ENCODE measurements at regions not wholly inside any gene's neighbourhood (a gene's known extent, or its start where the extent isn't known, plus 50 kb on each side); places are given as distances from the start of the nearest gene placed in this dataset.
"Not testable (repeated sequence)": the region's sequence is repeated elsewhere in the genome, so short reads cannot be mapped to it uniquely, and the experiment has no call there.

DNA sequence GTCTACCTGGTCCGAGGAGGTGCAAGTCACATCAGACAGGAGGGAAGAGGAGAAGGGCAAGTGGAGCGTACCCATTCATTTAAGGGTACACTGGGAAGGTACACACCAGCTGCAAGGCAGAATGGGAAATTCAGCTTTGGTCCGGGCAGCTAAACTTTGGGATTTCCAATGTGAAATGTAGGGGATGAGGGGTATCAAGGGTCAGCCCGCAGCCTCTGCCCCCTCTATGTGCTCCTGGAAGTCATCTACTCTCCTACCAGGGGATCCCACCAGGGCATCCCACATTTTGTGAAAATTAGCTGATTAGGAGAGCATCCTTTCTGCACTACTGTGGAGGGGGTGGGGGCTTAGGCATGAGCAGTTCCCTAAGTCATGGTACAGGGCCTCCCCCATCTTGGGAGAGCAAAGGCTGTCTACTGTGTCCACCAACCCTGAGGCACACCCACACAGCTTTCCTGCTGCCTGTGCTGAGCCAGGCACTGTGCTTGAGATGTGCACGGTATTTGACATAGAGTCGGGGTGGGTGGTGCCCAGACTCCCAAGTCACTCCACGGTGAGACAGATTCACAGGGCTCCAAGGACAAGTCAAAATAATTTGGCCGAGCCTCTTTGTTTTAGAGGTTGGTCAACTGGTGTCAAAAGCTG, 189.1 kb upstream of the SULF2 start:
- Histone ChIP-seq H3K27me3 (ENCODE audit: insufficient read depth in 3 of 3, low read length in 2 of 3) (peaks cover 0 to 12% (median 3%) of the 10 kb centered on the region in 3 donors), H3K27ac (no peak overlapping the region), H3K9me3 (no peaks in the 10 kb centered on the region), H3K4me1 (no peaks in the 10 kb centered on the region), H3K4me3 (no peak overlapping the region), H3K36me3 (ENCODE audit: insufficient read depth in 1 of 2, low read depth in 1 of 2) (no peaks in the 10 kb centered on the region)
- intact Hi-C loops (cut with DNase I), result no loop called here
- ATAC-seq (no peak), DNase-seq (no peak)
- no peak for TF ChIP-seq CTCF (IDR thresholded peaks at IDR 0.05)
- WGBS, 3 donors, result 69 to 75% (median 74%) methylated on average over 8 of the region's 8 CpGs

GRCh38 chr20:47973519-47974233, 188.4 kb upstream of the SULF2 start:
- H3K36me3 ChIP-seq (ENCODE audit: insufficient read depth in 1 of 2, low read depth in 1 of 2), result no peaks in the 10 kb centered on the region
- H3K27ac ChIP-seq, result no peak overlapping the region
- H3K4me1 ChIP-seq, result no peaks in the 10 kb centered on the region
- ATAC-seq (peak; percentile 9 to 63 (median 58)), DNase-seq (peak in 1 of 2 donors; percentile 45)
- intact Hi-C loops (cut with DNase I), result no loop called here
- H3K27me3 ChIP-seq (ENCODE audit: insufficient read depth in 3 of 3, low read length in 2 of 3), result peaks cover 0 to 7% (median 3%) of the 10 kb centered on the region in 3 donors
- H3K9me3 ChIP-seq, result no peaks in the 10 kb centered on the region
- TF ChIP-seq CTCF (IDR thresholded peaks at IDR 0.05), result no peak
- 51 to 58% (median 54%) methylated on average over 26 of the region's 26 CpGs for WGBS, 3 donors
- no peak overlapping the region for H3K4me3 ChIP-seq

DNA sequence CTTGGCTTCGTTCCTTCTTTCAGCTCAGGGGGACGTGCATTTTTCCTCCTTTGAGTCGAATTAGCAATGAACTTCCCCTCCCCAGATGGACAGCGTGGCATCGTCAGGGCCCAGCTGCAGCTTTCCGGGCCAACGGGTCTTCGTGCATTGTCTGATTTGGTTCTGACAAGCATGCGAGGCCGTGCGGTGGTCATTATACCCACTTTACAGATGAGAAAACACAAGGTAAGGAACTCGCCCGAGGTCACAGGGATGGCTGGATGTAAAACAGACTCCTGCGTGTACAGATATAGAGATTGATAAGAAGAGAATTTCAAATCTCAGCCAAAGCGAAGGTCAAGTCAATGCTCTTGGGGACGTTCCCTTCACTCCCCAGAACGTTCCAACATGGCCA, 187.6 kb upstream of the SULF2 start:
- Histone ChIP-seq H3K36me3 (ENCODE audit: insufficient read depth in 1 of 2, low read depth in 1 of 2) (no peaks in the 10 kb centered on the region), H3K4me1 (no peaks in the 10 kb centered on the region), H3K27ac (peak overlapping the region; percentile 41), H3K27me3 (ENCODE audit: insufficient read depth in 3 of 3, low read length in 2 of 3) (peaks cover 0 to 7% (median 3%) of the 10 kb centered on the region in 3 donors), H3K9me3 (no peaks in the 10 kb centered on the region), H3K4me3 (no peak overlapping the region)
- intact Hi-C loops (cut with DNase I), result no loop called here
- no peak for ATAC-seq
- DNase-seq, result no peak
- no peak for TF ChIP-seq CTCF (IDR thresholded peaks at IDR 0.05)
- 53 to 58% (median 57%) methylated on average over 17 of the region's 17 CpGs for WGBS, 3 donors

GRCh38 chr20:47972297-47972915, 187.1 kb upstream of the SULF2 start:
- 21 to 24% (median 21%) methylated on average over 26 of the region's 26 CpGs for WGBS, 3 donors
- intact Hi-C loops (cut with DNase I); H3K4me3 ChIP-seq; H3K4me1 ChIP-seq; H3K27me3 ChIP-seq (ENCODE audit: insufficient read depth in 3 of 3, low read length in 2 of 3); H3K9me3 ChIP-seq; H3K36me3 ChIP-seq (ENCODE audit: insufficient read depth in 1 of 2, low read depth in 1 of 2); DNase-seq: not testable (repeated sequence)
- ATAC-seq, result peak in 1 of 4 donors; percentile 56
- H3K27ac ChIP-seq, result peak overlapping the region; percentile 30

DNA sequence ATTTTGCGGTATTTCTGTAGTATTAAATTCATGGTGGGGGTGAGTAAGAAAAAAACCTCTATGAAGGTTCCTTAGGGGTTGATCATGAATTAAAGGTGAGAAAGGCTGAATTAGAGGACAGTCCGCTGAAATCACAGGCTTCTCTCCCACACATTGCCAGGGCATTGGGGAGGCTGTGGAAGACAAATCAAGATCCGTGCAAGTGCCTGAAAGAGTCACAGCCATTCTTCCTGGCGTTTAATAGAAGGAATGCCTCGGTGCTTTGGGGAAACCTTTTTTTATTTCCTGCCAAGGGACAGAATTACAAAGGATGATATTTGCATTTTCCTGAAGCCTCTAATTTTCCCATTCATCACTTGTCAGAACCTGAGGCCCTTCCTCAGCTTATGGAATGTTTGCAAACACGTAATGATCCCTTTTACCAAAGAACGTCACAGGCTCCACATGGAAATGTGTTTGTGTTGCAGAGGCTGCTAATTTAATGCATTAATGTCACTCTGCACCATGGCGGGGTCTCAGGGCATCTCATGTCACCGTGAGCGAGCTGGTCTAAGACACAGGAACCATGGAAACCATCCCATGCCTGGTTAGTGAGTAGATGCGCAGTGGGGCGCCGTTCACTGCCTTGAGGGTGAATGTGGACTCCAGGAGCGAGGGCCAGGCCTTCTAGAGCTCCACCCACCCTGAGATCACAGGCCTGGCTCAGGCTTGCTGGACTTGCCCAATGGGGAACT, 185.9 kb upstream of the SULF2 start:
- no peak for DNase-seq
- peaks cover 0 to 7% (median 3%) of the 10 kb centered on the region in 3 donors for H3K27me3 ChIP-seq (ENCODE audit: insufficient read depth in 3 of 3, low read length in 2 of 3)
- 85 to 90% (median 90%) methylated on average over 14 of the region's 14 CpGs for WGBS, 3 donors
- no peak for ATAC-seq
- H3K27ac ChIP-seq, result no peak overlapping the region
- no peak for TF ChIP-seq CTCF (IDR thresholded peaks at IDR 0.05)
- no peaks in the 10 kb centered on the region for H3K36me3 ChIP-seq (ENCODE audit: insufficient read depth in 1 of 2, low read depth in 1 of 2)
- no peaks in the 10 kb centered on the region for H3K4me1 ChIP-seq
- H3K9me3 ChIP-seq, result no peaks in the 10 kb centered on the region
- intact Hi-C loops (cut with DNase I), result no loop called here
- no peak overlapping the region for H3K4me3 ChIP-seq
